H1 (cell line): ENCODE measurements at regions not wholly inside any gene's neighbourhood (a gene's known extent, or its start where the extent isn't known, plus 50 kb on each side); places are given as distances from the start of the nearest gene placed in this dataset.

ENCODE experiments used
- CTCF ChIA-PET: fragments of 300-600 bp; sonication (Branson Sonifier 250); formaldehyde crosslinking; loops from one replicate; lab custom pipeline; 2021; ENCODE audit not compliant: partially characterized antibody; lab: Charles Lee
- POLR2A ChIA-PET: fragments of 300-600 bp; sonication (Branson Sonifier 250); formaldehyde crosslinking; loops from one replicate; lab custom pipeline; 2021; ENCODE audit warnings: inconsistent platforms; ENCODE audit not compliant: partially characterized antibody; lab: Charles Lee
- DNase-seq, 2 experiments: peaks; one replicate each; pipeline versions ENCODE4 v3.0.0 to v3.0.0-alpha.2; 2010 to 2022; ENCODE audit warnings: low spot score in 2 of 2, low read depth in 1 of 2, mixed read lengths in 1 of 2
- FAIRE-seq: peaks from 2 replicates; lab custom pipeline; 2011; peaks lifted over from hg19 to GRCh38; lab: Jason Lieb, UNC
- H2AFZ ChIP-seq: 2 replicates; pipeline ENCODE4 v1.8.1; 2012; ENCODE audit warnings: low read length, inconsistent platforms
- H2AK5ac ChIP-seq: 2 replicates; pipeline ENCODE4 v1.6.1; 2013; ENCODE audit warnings: low read depth, low read length
- H2BK120ac ChIP-seq: replicated peaks from 2 replicates; pipeline ENCODE3; 2013; ENCODE audit warnings: low read depth, low read length, inconsistent platforms
- H2BK12ac ChIP-seq: 2 replicates; pipeline ENCODE4 v1.6.1; 2013; ENCODE audit warnings: low read depth, low read length
- H2BK15ac ChIP-seq: 2 replicates; pipeline ENCODE4 v1.6.1; 2013; ENCODE audit warnings: low read length
- H2BK20ac ChIP-seq: 2 replicates; pipeline ENCODE4 v1.6.1; 2013; ENCODE audit warnings: low read length
- H2BK5ac ChIP-seq: 2 replicates; pipeline ENCODE4 v1.6.1; 2013; ENCODE audit warnings: low read depth, low read length
- H3K14ac ChIP-seq: 2 replicates; pipeline ENCODE4 v1.6.1; 2013; ENCODE audit warnings: inconsistent platforms; ENCODE audit not compliant: insufficient read length
- H3K18ac ChIP-seq: 2 replicates; pipeline ENCODE4 v1.6.1; 2013; ENCODE audit warnings: low read length; ENCODE audit errors: extremely low read depth
- H3K23ac ChIP-seq: 2 replicates; pipeline ENCODE4 v1.6.1; 2013; ENCODE audit warnings: inconsistent platforms; ENCODE audit not compliant: insufficient read length
- H3K23me2 ChIP-seq: 2 replicates; pipeline ENCODE4 v1.6.1; 2013; ENCODE audit warnings: low read depth, low read length
- H3K27ac ChIP-seq: 2 replicates; pipeline ENCODE4 v1.6.1; 2011; ENCODE audit warnings: low read depth, low read length, inconsistent platforms
- H3K27me3 ChIP-seq, 4 experiments: replicated peaks in 1 of 4; 1 replicate in 1 of 4; 2 replicates in 3 of 4; pipeline versions ENCODE4 v1.6.1 to v1.8.1; 2011 to 2013; ENCODE audit warnings: low read length in 3 of 4, mild to moderate bottlenecking in 3 of 4, inconsistent platforms in 2 of 4, mixed read lengths in 2 of 4, moderate library complexity in 1 of 4; ENCODE audit not compliant: control insufficient read depth in 3 of 4, insufficient read depth in 3 of 4; ENCODE audit errors: extremely low read depth in 1 of 4
- H3K36me3 ChIP-seq, 4 experiments: 2 replicates each; pipeline versions ENCODE4 v1.6.1 to v1.8.1; 2011 to 2013; ENCODE audit warnings: mild to moderate bottlenecking in 4 of 4, low read length in 3 of 4, moderate library complexity in 2 of 4, control low read depth in 1 of 4, inconsistent platforms in 1 of 4; ENCODE audit not compliant: insufficient read depth in 4 of 4, control insufficient read depth in 2 of 4
- H3K4ac ChIP-seq: replicated peaks from 2 replicates; pipeline ENCODE3; 2013; ENCODE audit warnings: low read length, low read depth, mixed read lengths, inconsistent platforms; ENCODE audit not compliant: insufficient read length
- H3K4me1 ChIP-seq, 4 experiments: replicated peaks in 1 of 4; 1 replicate in 1 of 4; 2 replicates in 3 of 4; pipeline versions ENCODE4 v1.6.1 to v1.8.1; 2011 to 2013; ENCODE audit warnings: low read length in 3 of 4, inconsistent platforms in 2 of 4, mixed read lengths in 1 of 4; ENCODE audit not compliant: insufficient read depth in 4 of 4, control insufficient read depth in 3 of 4
- H3K4me2 ChIP-seq, 2 experiments: 2 replicates each; pipeline versions ENCODE4 v1.6.1 to v1.8.1; 2011 to 2013; ENCODE audit warnings: low read depth in 2 of 2, low read length in 2 of 2, control low read depth in 1 of 2, inconsistent platforms in 1 of 2, mild to moderate bottlenecking in 1 of 2; ENCODE audit not compliant: insufficient read depth in 1 of 2
- H3K4me3 ChIP-seq, 4 experiments: fragments of 200-600, 300-600 bp in 1 of 4; sonication (generic), shearing (Covaris generic), sonication (Bioruptor Twin) in 1 of 4; 2 replicates each; pipeline versions ENCODE4 v1.5.1 to v1.8.1; 2011 to 2016; ENCODE audit warnings: low read length in 4 of 4, low read depth in 3 of 4, control low read depth in 2 of 4, inconsistent platforms in 2 of 4, mild to moderate bottlenecking in 2 of 4, mixed read lengths in 1 of 4, moderate library complexity in 1 of 4; ENCODE audit not compliant: insufficient read depth in 2 of 4; ENCODE audit errors: extremely low read depth in 1 of 4
- H3K56ac ChIP-seq: replicated peaks from 2 replicates; pipeline ENCODE3; 2013; ENCODE audit warnings: low read depth, mild to moderate bottlenecking, mixed read lengths, low read length, inconsistent platforms; ENCODE audit not compliant: insufficient read length
- H3K79me1 ChIP-seq: 2 replicates; pipeline ENCODE4 v1.6.1; 2013; ENCODE audit warnings: low read depth, low read length, control low read depth
- H3K79me2 ChIP-seq, 2 experiments: 2 replicates each; pipeline versions ENCODE4 v1.6.1 to v1.8.1; 2012 to 2013; ENCODE audit warnings: low read length in 2 of 2, mild to moderate bottlenecking in 2 of 2, inconsistent platforms in 1 of 2; ENCODE audit not compliant: insufficient read depth in 2 of 2, control insufficient read depth in 1 of 2
- H3K9ac ChIP-seq, 4 experiments: replicated peaks in 1 of 4; 1 replicate in 1 of 4; 2 replicates in 3 of 4; pipeline versions ENCODE4 v1.6.1 to v1.8.1; 2011 to 2013; ENCODE audit warnings: low read depth in 3 of 4, low read length in 3 of 4, control low read depth in 2 of 4, mild to moderate bottlenecking in 2 of 4, moderate library complexity in 2 of 4, inconsistent platforms in 1 of 4; ENCODE audit errors: extremely low read depth in 1 of 4
- H3K9me3 ChIP-seq, 2 experiments: 2 replicates each; pipeline versions ENCODE4 v1.6.1 to v1.8.1; 2012 to 2013; ENCODE audit warnings: mild to moderate bottlenecking in 2 of 2, moderate library complexity in 2 of 2, control low read depth in 1 of 2, inconsistent platforms in 1 of 2, low read depth in 1 of 2, low read length in 1 of 2, mixed read lengths in 1 of 2; ENCODE audit not compliant: insufficient read depth in 2 of 2
- H4K20me1 ChIP-seq, 2 experiments: replicated peaks in 1 of 2; 2 replicates each; pipeline versions ENCODE3 to v1.8.1; 2011 to 2013; ENCODE audit warnings: inconsistent platforms in 2 of 2, low read length in 2 of 2, mild to moderate bottlenecking in 1 of 2; ENCODE audit not compliant: insufficient read depth in 2 of 2, control insufficient read depth in 1 of 2
- H4K5ac ChIP-seq: 2 replicates; pipeline ENCODE4 v1.6.1; 2013; ENCODE audit warnings: low read length, low read depth, mixed read lengths, inconsistent platforms; ENCODE audit not compliant: insufficient read length
- H4K8ac ChIP-seq: 2 replicates; pipeline ENCODE4 v1.8.0; 2013; ENCODE audit warnings: mild to moderate bottlenecking, moderate library complexity, low read length, inconsistent platforms; ENCODE audit not compliant: insufficient read depth; ENCODE audit errors: extremely low read depth
- H4K91ac ChIP-seq: replicated peaks from 2 replicates; pipeline ENCODE3; 2013; ENCODE audit warnings: low read length, mixed read lengths, inconsistent platforms; ENCODE audit not compliant: insufficient read length
- BRCA1 ChIP-seq: IDR thresholded peaks from 2 replicates; pipeline ENCODE4 v1.6.1; 2012; ENCODE audit warnings: low read depth, low read length, improper control_type of control experiment
- TAF1 ChIP-seq: IDR thresholded peaks from 2 replicates; pipeline ENCODE4 v1.6.1; 2011; ENCODE audit warnings: mild to moderate bottlenecking, low read depth, low read length

DNA sequence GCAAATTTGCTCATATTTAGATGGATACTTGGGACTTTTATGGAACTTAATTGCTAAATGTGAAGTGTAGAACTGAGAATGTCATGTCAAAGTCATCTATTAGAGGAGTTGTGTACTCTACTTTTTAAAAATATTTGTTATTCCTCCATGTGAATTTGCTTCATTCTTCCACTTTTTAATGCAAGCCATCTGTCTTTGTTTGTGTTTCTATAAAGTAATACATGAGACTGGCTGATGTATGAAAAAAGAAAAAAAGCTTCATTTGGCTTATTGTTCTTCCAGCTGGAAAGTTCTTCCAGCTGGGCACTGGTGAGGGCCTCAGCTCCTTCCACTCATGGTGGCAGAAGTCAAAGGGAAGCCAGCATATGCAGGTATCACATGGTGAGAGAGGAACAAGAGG is 114.6 kb upstream of the GRID2 start:
- Histone ChIP-seq H2BK120ac (no peak overlapping the region), H2BK20ac (no peak overlapping the region), H2BK5ac (no peak overlapping the region), H3K4me1 (no peaks in the 10 kb centered on the region), H3K4ac (no peak overlapping the region), H3K9ac (no peak overlapping the region), H3K23ac (no peak overlapping the region), H2AK5ac (no peak overlapping the region), H3K14ac (no peak overlapping the region), H3K56ac (no peak overlapping the region), H3K27ac (no peak overlapping the region), H3K4me2 (no peak overlapping the region), H4K8ac (no peak overlapping the region), H3K9me3 (no peaks in the 10 kb centered on the region), H3K79me1 (no peaks in the 10 kb centered on the region), H3K36me3 (no peaks in the 10 kb centered on the region), H3K18ac (no peak overlapping the region), H4K20me1 (peaks cover 0 to 1% of the 10 kb centered on the region in 2 experiments), H3K23me2 (no peaks in the 10 kb centered on the region), H3K79me2 (no peaks in the 10 kb centered on the region), H3K27me3 (no peaks in the 10 kb centered on the region), H4K5ac (no peak overlapping the region), H2AFZ (no peak overlapping the region), H2BK12ac (no peak overlapping the region), H3K4me3 (no peak overlapping the region), H4K91ac (no peak overlapping the region), H2BK15ac (no peak overlapping the region)
- no peak for DNase-seq
- ChIA-PET CTCF (no interaction called here), POLR2A (no interaction called here)
- FAIRE-seq: no peak
- TF ChIP-seq TAF1 (no peak), BRCA1 (no peak)
